Muscle of leg (tissue), 3 donors: ENCODE measurements at regions not wholly inside any gene's neighbourhood (a gene's known extent, or its start where the extent isn't known, plus 50 kb on each side); places are given as distances from the start of the nearest gene placed in this dataset.

Source experiments
- DNase-seq: peaks from one replicate; pipeline ENCODE4 v3.0.0; 2013
- H3K27ac ChIP-seq: one replicate; pipeline ENCODE4 v1.5.1; 2013; ENCODE audit warnings: mild to moderate bottlenecking, low read length, control low read depth
- H3K27me3 ChIP-seq: one replicate; pipeline ENCODE4 v1.6.1; 2013; ENCODE audit warnings: low read length; ENCODE audit not compliant: control insufficient read depth, insufficient read depth
- H3K36me3 ChIP-seq: one replicate; pipeline ENCODE4 v1.6.1; 2013; ENCODE audit warnings: low read length; ENCODE audit not compliant: control insufficient read depth, insufficient read depth
- H3K4me1 ChIP-seq: one replicate; pipeline ENCODE4 v1.6.1; 2013; ENCODE audit warnings: low read length; ENCODE audit not compliant: control insufficient read depth, insufficient read depth
- H3K4me3 ChIP-seq: one replicate; pipeline ENCODE4 v1.5.1; 2013; ENCODE audit warnings: low read length, control low read depth
- H3K9me3 ChIP-seq: replicated peaks from 2 replicates; pipeline ENCODE4 v1.6.1; 2013; ENCODE audit warnings: low read depth, low read length; ENCODE audit not compliant: control insufficient read depth
- WGBS: methylation state at CpG from one replicate; pipeline ENCODE4 v1.1.5; 2013; ENCODE audit warnings: missing lambda C conversion rate; ENCODE audit not compliant: insufficient coverage; 5-methylcytosine and 5-hydroxymethylcytosine counted together

- DNase-seq = no peak
- H3K9me3 ChIP-seq = no peaks in the 10 kb centered on the region
- H3K36me3 ChIP-seq = no peaks in the 10 kb centered on the region
- no peak overlapping the region for H3K4me3 ChIP-seq
- H3K27ac ChIP-seq = no peak overlapping the region
- no peaks in the 10 kb centered on the region for H3K4me1 ChIP-seq
- H3K27me3 ChIP-seq = no peaks in the 10 kb centered on the region
These were observed 667.2 kb downstream of the BRINP1 start for GRCh38 chr9:118701985-118702384.

GRCh38 chr9:118711843-118712242 lies 657.4 kb downstream of the BRINP1 start:
- Histone ChIP-seq H3K4me3 (no peak overlapping the region), H3K36me3 (no peaks in the 10 kb centered on the region), H3K4me1 (no peaks in the 10 kb centered on the region), H3K27me3 (no peaks in the 10 kb centered on the region), H3K9me3 (no peaks in the 10 kb centered on the region), H3K27ac (no peak overlapping the region)
- no CpG with 5 or more reads among the region's 1 CpG for WGBS
- no peak for DNase-seq

- Histone ChIP-seq H3K36me3 (no peaks in the 10 kb centered on the region), H3K27ac (no peak overlapping the region), H3K4me1 (no peaks in the 10 kb centered on the region), H3K9me3 (peaks cover 2% of the 10 kb centered on the region), H3K4me3 (no peak overlapping the region), H3K27me3 (no peaks in the 10 kb centered on the region)
- no peak for DNase-seq
- no CpG with 5 or more reads among the region's 3 CpGs for WGBS
These were observed 648.0 kb downstream of the BRINP1 start for GRCh38 chr9:118721276-118721675.

DNA sequence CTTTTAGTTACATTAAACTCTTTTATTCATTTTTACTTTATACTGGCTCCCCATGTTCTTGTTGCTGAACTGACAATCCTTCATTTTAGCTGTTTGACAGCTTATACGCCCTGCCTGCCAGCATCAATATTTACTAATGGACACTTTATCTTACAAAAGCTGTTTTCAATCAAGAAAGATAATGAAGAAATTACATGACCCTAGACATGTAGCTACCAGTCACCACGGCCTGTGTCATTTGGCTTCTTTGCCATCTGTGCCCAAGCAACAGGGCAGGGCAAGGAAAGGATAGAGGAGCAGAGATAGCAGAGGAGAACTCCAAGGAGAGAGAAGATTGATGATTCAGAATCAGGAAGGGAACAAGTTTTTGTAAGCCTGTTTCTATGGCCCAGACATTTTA lies 647.3 kb downstream of the BRINP1 start:
- WGBS = 60% methylated on average over 1 of the region's 2 CpGs
- H3K36me3 ChIP-seq = no peaks in the 10 kb centered on the region
- H3K4me1 ChIP-seq = no peaks in the 10 kb centered on the region
- no peaks in the 10 kb centered on the region for H3K27me3 ChIP-seq
- no peak overlapping the region for H3K27ac ChIP-seq
- peaks cover 2% of the 10 kb centered on the region for H3K9me3 ChIP-seq
- no peak overlapping the region for H3K4me3 ChIP-seq
- DNase-seq = no peak

DNA sequence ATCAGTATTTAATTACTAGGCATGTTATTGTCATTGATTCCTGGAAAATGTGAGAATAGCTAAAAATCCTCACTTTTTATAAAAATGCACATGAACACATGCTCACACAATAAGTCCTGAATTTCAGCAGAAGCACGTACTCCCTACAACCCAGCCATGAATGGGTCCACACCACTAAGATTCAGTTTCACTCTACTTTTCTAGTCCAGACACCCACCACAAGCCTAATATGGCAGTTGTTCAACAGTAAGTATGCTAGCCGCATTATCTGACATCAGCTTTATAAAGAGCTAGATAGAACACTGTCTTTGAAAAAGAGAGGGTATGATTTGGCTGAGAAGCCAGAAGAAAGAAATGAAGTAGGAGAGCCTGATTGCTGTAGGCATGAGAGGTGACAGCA lies 639.3 kb downstream of the BRINP1 start:
- Histone ChIP-seq H3K27me3 (no peaks in the 10 kb centered on the region), H3K36me3 (no peaks in the 10 kb centered on the region), H3K4me1 (no peaks in the 10 kb centered on the region), H3K27ac (no peak overlapping the region), H3K4me3 (no peak overlapping the region), H3K9me3 (peaks cover 5% of the 10 kb centered on the region)
- 80% methylated on average over 1 of the region's 2 CpGs for WGBS
- no peak for DNase-seq

DNA sequence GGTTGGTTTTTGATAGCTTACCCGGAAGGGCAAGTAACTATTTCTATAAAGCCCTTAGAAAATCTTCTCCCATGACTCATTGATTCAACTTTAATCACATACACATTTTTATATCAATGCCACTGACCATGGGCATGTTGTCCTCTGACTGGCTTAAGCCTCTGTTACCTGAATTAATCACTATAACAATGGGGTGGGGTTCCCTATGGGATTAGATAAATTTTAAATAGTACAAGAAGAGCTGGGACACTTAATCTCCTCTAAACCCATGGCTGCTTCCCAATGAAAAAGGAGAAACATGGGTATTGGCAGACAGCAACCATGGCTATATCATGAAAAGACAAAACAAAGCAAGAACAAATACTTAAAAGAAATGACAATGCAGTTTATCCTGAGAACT lies 636.2 kb downstream of the BRINP1 start:
- no peak for DNase-seq
- Histone ChIP-seq H3K9me3 (peaks cover 13% of the 10 kb centered on the region), H3K4me1 (no peaks in the 10 kb centered on the region), H3K27me3 (no peaks in the 10 kb centered on the region), H3K27ac (no peak overlapping the region), H3K4me3 (no peak overlapping the region), H3K36me3 (no peaks in the 10 kb centered on the region)
- no CpG with 5 or more reads among the region's 1 CpG for WGBS

DNA sequence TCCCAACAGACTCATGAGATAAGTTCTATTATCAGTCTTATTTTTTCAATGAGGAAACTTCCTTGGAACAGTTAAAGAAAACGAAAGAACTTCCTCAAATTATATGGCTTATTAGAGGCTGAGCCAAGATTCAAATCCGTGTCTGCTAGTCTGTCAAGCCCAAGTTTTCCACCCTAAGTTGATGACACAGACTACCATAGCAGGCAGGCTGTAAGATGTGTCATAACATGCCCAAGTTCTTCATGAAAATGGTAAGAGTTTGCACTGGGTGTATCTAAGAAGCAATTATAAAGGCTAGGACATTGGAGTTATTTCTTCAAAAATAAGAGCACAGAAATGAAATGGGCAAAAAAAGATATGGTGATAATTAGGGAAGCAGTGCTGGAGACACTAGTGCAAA lies 634.5 kb downstream of the BRINP1 start:
- Histone ChIP-seq H3K36me3 (no peaks in the 10 kb centered on the region), H3K27me3 (no peaks in the 10 kb centered on the region), H3K9me3 (peaks cover 13% of the 10 kb centered on the region), H3K4me1 (no peaks in the 10 kb centered on the region), H3K4me3 (no peak overlapping the region), H3K27ac (no peak overlapping the region)
- no CpG with 5 or more reads among the region's 2 CpGs for WGBS
- DNase-seq = no peak

- H3K4me3 ChIP-seq = no peak overlapping the region
- peaks cover 13% of the 10 kb centered on the region for H3K9me3 ChIP-seq
- no peaks in the 10 kb centered on the region for H3K36me3 ChIP-seq
- no peaks in the 10 kb centered on the region for H3K4me1 ChIP-seq
- no peak for DNase-seq
- no peak overlapping the region for H3K27ac ChIP-seq
- H3K27me3 ChIP-seq = no peaks in the 10 kb centered on the region
These were observed 632.8 kb downstream of the BRINP1 start for GRCh38 chr9:118736406-118736805.

DNA sequence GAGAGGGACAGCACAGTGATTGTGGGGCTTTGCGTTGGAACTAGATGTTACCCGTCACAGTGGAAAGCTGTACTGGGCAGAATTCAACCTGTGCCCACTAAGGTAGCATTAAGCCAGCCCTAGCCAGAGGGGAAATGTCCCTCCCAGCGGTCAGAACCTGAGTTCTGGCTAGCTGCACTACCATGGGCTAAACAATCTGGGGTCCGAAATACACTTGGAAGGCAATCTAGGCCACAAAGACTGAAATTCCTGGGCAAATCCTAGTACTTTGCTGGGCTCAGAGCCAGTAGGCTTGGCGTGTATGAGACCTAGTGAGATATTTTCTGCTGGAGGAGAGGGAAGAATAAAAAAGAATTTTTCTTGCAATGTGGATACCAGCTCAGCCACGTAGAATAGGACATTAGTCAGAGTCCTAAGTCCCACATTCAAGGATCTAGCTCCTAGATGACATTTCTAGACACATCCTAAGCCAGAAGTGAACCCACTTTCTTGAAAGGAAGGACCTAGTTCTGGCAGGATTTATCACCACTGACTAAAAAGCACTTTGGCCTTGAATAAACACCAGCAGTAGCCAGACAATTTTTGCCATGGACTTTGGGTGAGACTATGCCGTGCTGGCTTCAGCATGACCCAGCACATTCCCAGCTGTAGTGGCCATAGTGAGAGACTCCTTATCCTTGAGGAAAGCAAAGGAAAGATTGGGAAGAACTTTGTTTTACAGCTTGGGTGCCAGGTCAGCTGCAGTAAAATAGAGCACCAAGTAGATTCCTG lies 618.0 kb downstream of the BRINP1 start:
- no peaks in the 10 kb centered on the region for H3K36me3 ChIP-seq
- 88% methylated on average over 5 of the region's 7 CpGs for WGBS
- peaks cover 17% of the 10 kb centered on the region for H3K9me3 ChIP-seq
- H3K4me1 ChIP-seq = no peaks in the 10 kb centered on the region
- H3K4me3 ChIP-seq = no peak overlapping the region
- no peak for DNase-seq
- no peak overlapping the region for H3K27ac ChIP-seq
- no peaks in the 10 kb centered on the region for H3K27me3 ChIP-seq

GRCh38 chr9:118751848-118752223 lies 617.4 kb downstream of the BRINP1 start:
- H3K36me3 ChIP-seq = no peaks in the 10 kb centered on the region
- DNase-seq = no peak
- H3K9me3 ChIP-seq = peaks cover 17% of the 10 kb centered on the region
- no peaks in the 10 kb centered on the region for H3K27me3 ChIP-seq
- H3K4me3 ChIP-seq = no peak overlapping the region
- H3K27ac ChIP-seq = no peak overlapping the region
- WGBS = 49% methylated on average over 3 of the region's 3 CpGs
- no peaks in the 10 kb centered on the region for H3K4me1 ChIP-seq
